Panc1 (cell line): ENCODE measurements at regions not wholly inside any gene's neighbourhood (a gene's known extent, or its start where the extent isn't known, plus 50 kb on each side); places are given as distances from the start of the nearest gene placed in this dataset.

Experiments used
- ATAC-seq: fragments of 200-7000 bp; cut with Tn5 transposase; 2 replicates; pipeline ENCODE4 v1.9.1; 2020; ENCODE audit warnings: mild to moderate bottlenecking, moderate library complexity
- BruUV-seq: library from RNA; stranded (reverse); fragments of 400-500 nt; replicated peaks from 2 replicates; lab custom pipeline; 2021; lab: Mats Ljungman, UMichigan
- CTCF ChIA-PET: fragments of 300-600 bp; sonication (Branson Sonifier 250); formaldehyde crosslinking; loops from one replicate; lab custom pipeline; 2022; ENCODE audit warnings: antibody characterized with exemption; lab: Charles Lee
- POLR2A ChIA-PET: fragments of 300-600 bp; sonication (Branson Sonifier 250); formaldehyde crosslinking; loops from one replicate; lab custom pipeline; 2022; ENCODE audit warnings: antibody characterized with exemption; lab: Charles Lee
- DNase-seq: peaks from one replicate; pipeline ENCODE4 v3.0.0-alpha.2; 2010; ENCODE audit warnings: low read depth, low spot score
- H3K27ac ChIP-seq: 2 replicates; pipeline ENCODE4 v1.5.1; 2011; ENCODE audit warnings: mild to moderate bottlenecking, low read length, inconsistent platforms
- H3K27me3 ChIP-seq: fragments of 200-500 bp; sonication (Bioruptor generic); 2 replicates; pipeline ENCODE4 v1.6.0; 2014; ENCODE audit warnings: low read length, inconsistent platforms; ENCODE audit not compliant: control insufficient read depth, insufficient read depth
- H3K36me3 ChIP-seq: fragments of 200-500 bp; sonication (Bioruptor generic); 2 replicates; pipeline ENCODE4 v1.5.1; 2014; ENCODE audit warnings: inconsistent platforms, mild to moderate bottlenecking, low read length, moderate library complexity; ENCODE audit not compliant: control insufficient read depth, insufficient read depth
- H3K4me1 ChIP-seq: 2 replicates; pipeline ENCODE4 v1.5.1; 2011; ENCODE audit warnings: inconsistent platforms, mild to moderate bottlenecking, low read length, moderate library complexity; ENCODE audit not compliant: control insufficient read depth, insufficient read depth
- H3K4me3 ChIP-seq, 2 experiments: 2 replicates each; pipeline ENCODE4 v1.5.1; 2011 to 2012; ENCODE audit warnings: low read depth in 2 of 2, low read length in 2 of 2, mild to moderate bottlenecking in 2 of 2, inconsistent platforms in 1 of 2, moderate library complexity in 1 of 2
- H3K9me3 ChIP-seq: fragments of 200-500 bp; sonication (Bioruptor generic); 2 replicates; pipeline ENCODE4 v1.5.1; 2014; ENCODE audit warnings: low read depth, mild to moderate bottlenecking, inconsistent platforms, low read length, moderate library complexity; ENCODE audit not compliant: control insufficient read depth, insufficient read depth
- POLR2AphosphoS5 ChIP-seq: IDR thresholded peaks from 2 replicates; pipeline ENCODE4 v1.6.1; 2012; ENCODE audit warnings: mild to moderate bottlenecking, low read depth, low read length, moderate library complexity
- SIN3A ChIP-seq: IDR thresholded peaks from 2 replicates; pipeline ENCODE4 v1.6.1; 2012; ENCODE audit warnings: low read depth, mild to moderate bottlenecking, low read length, moderate library complexity, borderline replicate concordance; ENCODE audit not compliant: insufficient read depth
- TCF7L2 ChIP-seq: IDR thresholded peaks from 2 replicates; pipeline ENCODE4 v1.6.1; 2011; ENCODE audit warnings: mild to moderate bottlenecking, low read depth, low read length, inconsistent platforms
- in situ Hi-C: cut with HindIII; loops from 2 replicates; pipeline ENCODE4 v1.10.0; 2016; ENCODE audit warnings: low sequenced_read_pairs, low pct_unique_long_range_greater_than_20kb
- intact Hi-C: fragments of 100-400 bp; cut with micrococcal nuclease; formaldehyde crosslinking; loops from one replicate; pipeline ENCODE4 v1.10.0; 2022; ENCODE audit not compliant: unreplicated experiment
- TF ChIP-seq, protein P1 (sequence below), 2 experiments: IDR thresholded peaks; 2 replicates each; pipeline ENCODE4 v1.6.1; 2011 to 2012; ENCODE audit warnings: low read depth in 2 of 2, control low read depth in 1 of 2, low read length in 1 of 2, mild to moderate bottlenecking in 1 of 2, moderate library complexity in 1 of 2; ENCODE audit not compliant: insufficient read depth in 1 of 2
- TF ChIP-seq, protein P2 (sequence below): fragments of 450-650 bp; IDR thresholded peaks from 2 replicates; pipeline ENCODE4 v1.5.1; 2017; ENCODE audit warnings: mild to moderate bottlenecking

DNA sequence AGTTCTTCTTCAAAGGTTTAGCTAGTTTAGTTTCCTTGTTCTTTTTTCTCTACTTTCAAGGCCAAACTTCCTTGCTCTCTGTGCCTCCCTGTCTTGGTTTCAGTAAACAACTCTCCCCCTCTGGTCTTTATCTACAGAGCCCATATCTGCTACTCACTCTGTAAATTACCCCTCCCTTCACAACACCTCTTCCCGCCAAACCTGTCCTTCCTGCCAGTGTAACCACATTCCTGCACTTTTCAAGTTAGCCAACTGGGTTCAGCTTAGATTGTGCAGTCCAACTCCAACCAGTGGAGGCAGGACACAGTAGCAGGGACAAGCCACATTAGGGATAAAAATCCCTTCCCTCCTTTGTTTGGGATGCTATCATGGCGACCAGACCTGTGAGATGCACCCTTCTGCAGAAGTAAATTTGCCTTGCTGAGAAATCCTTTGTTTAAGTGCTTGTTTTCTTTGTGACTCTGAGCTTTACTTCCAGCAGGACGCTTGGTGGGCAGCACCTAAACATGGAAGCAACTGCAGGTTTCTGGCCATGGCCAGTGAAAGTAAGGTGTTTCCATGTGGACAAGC, 706.0 kb downstream of the KCNJ3 start:
- no peak for DNase-seq
- H3K9me3 ChIP-seq: no peaks in the 10 kb centered on the region
- no TSS peak for BruUV-seq
- in situ Hi-C loops: no loop called here
- TF ChIP-seq SIN3A: no peak
- TF ChIP-seq TCF7L2: no peak
- TF ChIP-seq POLR2AphosphoS5: no peak
- TF ChIP-seq, protein P1, sequence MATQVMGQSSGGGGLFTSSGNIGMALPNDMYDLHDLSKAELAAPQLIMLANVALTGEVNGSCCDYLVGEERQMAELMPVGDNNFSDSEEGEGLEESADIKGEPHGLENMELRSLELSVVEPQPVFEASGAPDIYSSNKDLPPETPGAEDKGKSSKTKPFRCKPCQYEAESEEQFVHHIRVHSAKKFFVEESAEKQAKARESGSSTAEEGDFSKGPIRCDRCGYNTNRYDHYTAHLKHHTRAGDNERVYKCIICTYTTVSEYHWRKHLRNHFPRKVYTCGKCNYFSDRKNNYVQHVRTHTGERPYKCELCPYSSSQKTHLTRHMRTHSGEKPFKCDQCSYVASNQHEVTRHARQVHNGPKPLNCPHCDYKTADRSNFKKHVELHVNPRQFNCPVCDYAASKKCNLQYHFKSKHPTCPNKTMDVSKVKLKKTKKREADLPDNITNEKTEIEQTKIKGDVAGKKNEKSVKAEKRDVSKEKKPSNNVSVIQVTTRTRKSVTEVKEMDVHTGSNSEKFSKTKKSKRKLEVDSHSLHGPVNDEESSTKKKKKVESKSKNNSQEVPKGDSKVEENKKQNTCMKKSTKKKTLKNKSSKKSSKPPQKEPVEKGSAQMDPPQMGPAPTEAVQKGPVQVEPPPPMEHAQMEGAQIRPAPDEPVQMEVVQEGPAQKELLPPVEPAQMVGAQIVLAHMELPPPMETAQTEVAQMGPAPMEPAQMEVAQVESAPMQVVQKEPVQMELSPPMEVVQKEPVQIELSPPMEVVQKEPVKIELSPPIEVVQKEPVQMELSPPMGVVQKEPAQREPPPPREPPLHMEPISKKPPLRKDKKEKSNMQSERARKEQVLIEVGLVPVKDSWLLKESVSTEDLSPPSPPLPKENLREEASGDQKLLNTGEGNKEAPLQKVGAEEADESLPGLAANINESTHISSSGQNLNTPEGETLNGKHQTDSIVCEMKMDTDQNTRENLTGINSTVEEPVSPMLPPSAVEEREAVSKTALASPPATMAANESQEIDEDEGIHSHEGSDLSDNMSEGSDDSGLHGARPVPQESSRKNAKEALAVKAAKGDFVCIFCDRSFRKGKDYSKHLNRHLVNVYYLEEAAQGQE (IDR thresholded peaks at IDR 0.05; ENCODE audit: insufficient read depth in 1 of 2, low read depth in 2 of 2, low read length in 1 of 2): no peak
- TF ChIP-seq, protein P2, sequence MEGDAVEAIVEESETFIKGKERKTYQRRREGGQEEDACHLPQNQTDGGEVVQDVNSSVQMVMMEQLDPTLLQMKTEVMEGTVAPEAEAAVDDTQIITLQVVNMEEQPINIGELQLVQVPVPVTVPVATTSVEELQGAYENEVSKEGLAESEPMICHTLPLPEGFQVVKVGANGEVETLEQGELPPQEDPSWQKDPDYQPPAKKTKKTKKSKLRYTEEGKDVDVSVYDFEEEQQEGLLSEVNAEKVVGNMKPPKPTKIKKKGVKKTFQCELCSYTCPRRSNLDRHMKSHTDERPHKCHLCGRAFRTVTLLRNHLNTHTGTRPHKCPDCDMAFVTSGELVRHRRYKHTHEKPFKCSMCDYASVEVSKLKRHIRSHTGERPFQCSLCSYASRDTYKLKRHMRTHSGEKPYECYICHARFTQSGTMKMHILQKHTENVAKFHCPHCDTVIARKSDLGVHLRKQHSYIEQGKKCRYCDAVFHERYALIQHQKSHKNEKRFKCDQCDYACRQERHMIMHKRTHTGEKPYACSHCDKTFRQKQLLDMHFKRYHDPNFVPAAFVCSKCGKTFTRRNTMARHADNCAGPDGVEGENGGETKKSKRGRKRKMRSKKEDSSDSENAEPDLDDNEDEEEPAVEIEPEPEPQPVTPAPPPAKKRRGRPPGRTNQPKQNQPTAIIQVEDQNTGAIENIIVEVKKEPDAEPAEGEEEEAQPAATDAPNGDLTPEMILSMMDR: no peak
- H3K4me1 ChIP-seq: no peaks in the 10 kb centered on the region
- H3K36me3 ChIP-seq: no peaks in the 10 kb centered on the region
- no peak for ATAC-seq
- H3K27me3 ChIP-seq: no peaks in the 10 kb centered on the region
- CTCF ChIA-PET: no interaction called here
- POLR2A ChIA-PET: no interaction called here
- intact Hi-C loops: no loop called here
- H3K27ac ChIP-seq: no peak overlapping the region
- no peak overlapping the region for H3K4me3 ChIP-seq

DNA sequence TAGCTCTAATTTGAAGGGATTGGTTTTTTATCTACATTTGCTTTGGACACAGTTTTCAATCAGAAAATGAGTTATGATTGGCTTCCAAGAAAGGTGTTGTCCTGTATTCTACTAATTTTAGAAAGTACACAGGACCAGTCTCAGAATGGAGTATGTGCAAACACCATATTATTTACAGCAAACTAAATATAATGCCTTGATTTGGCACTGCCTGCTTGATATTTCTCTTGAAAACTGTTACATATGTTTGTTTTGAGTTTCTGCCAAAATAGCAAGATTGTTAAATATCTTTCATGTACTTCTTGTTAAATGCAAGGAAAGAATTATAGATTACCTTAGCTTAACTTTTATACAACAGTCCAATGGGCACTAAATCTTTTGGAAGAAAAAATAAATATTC, 694.9 kb downstream of the KCNJ3 start:
- no peaks in the 10 kb centered on the region for H3K9me3 ChIP-seq
- in situ Hi-C loops: no loop called here
- H3K4me1 ChIP-seq: no peaks in the 10 kb centered on the region
- no peak overlapping the region for H3K4me3 ChIP-seq
- CTCF ChIA-PET: no interaction called here
- no TSS peak for BruUV-seq
- TF ChIP-seq, protein P2: no peak
- no peak for TF ChIP-seq SIN3A
- TF ChIP-seq, protein P1 (IDR thresholded peaks at IDR 0.05; ENCODE audit: insufficient read depth in 1 of 2, low read depth in 2 of 2, low read length in 1 of 2): no peak
- no peak for TF ChIP-seq TCF7L2
- TF ChIP-seq POLR2AphosphoS5: no peak
- H3K27ac ChIP-seq: no peak overlapping the region
- POLR2A ChIA-PET: no interaction called here
- ATAC-seq (no peak), DNase-seq (no peak)
- no peaks in the 10 kb centered on the region for H3K27me3 ChIP-seq
- intact Hi-C loops: no loop called here
- no peaks in the 10 kb centered on the region for H3K36me3 ChIP-seq
